SIG-M5 treated with dmso at 0.1 percent for 504 hours (cell line): ENCODE measurements at regions not wholly inside any gene's neighbourhood (a gene's known extent, or its start where the extent isn't known, plus 50 kb on each side); places are given as distances from the start of the nearest gene placed in this dataset.

Source experiments
- DNase-seq: peaks from one replicate; lab custom pipeline; 2025; ENCODE audit not compliant: unreplicated experiment; lab: John Stamatoyannopoulos, UW

- no peak for DNase-seq
These were observed 161.6 kb downstream of the TMEM18 start for GRCh38 chr2:515441-516127.

- DNase-seq: no peak
These were observed 163.1 kb downstream of the TMEM18 start for GRCh38 chr2:513981-514706.

DNA sequence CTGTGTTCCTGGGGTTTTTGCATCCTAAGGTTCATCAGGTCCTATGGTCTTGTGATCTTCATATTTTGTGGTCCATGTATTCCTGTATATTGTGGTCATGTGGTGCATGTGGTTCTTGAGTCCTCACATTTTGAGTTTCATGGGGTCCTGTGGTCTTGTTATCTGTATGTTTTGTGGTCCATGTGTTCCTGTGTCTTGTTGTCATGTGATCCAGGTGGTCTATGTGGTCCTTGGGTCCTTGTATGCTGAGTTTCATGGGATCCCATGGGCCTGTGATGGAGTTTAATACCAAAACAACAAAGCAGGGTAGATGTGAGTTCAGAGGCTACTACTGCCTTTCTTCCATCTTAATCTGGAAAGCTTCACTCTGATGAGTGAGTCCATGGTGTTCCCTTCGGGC lies 166.4 kb downstream of the TMEM18 start:
- DNase-seq: no peak

DNA sequence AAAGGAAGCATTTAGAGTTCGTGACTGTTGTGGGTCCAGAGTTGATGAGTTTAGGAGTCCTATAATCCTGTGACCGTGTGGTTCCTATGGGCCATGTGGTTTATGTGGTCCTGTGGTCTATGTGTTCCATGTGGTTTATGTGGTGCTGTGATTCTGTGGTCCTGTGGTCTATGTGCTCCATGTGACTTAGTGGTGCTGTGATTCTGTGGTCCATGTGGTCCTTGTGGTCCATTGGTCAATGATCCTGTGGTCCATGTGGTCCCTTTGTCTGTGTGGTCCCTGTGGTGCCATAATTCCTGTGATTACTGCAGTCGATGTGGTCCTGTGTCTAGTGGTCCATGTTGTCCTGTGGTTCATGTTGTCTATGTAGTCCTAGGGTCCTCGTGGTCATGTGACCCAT lies 167.3 kb downstream of the TMEM18 start:
- no peak for DNase-seq

DNA sequence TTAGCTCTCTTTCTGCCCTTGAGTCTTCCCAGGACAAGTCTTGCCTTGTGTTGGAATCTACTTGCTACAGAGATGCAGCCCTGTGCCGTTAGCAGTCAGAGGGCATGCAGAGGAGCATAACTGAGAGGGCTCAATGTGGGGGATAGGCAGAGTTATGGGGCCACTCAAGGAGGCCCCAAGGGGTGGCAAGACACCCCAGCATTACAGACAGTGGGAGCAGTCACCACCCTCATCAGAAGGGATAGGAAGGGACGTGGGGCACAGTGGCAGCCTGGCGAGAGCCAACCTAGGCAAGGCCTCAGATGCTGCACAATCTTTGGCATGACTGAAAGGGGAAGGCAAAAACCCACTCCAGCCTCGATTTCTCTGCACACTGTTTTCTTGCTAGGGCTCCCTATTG lies 169.1 kb downstream of the TMEM18 start:
- no peak for DNase-seq

DNA sequence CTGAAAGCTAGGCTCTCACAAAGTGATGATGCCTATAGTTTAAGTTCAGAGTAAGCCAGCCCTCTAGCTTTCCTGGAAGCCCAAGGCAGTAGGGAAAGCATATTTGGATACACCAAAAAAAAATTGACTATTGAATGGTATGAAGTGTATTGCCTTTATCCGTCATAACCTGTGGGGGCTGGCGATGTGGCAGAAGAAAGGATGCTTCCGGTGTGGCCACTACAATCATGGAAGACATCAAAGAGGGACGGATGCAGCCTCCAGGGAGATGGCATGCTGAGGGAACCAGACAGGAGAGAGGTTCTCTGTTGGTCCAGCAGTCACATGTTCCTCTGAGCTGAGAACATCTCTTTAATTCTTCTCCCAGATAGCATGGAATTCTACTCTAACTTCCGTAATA lies 170.3 kb downstream of the TMEM18 start:
- DNase-seq: no peak

DNA sequence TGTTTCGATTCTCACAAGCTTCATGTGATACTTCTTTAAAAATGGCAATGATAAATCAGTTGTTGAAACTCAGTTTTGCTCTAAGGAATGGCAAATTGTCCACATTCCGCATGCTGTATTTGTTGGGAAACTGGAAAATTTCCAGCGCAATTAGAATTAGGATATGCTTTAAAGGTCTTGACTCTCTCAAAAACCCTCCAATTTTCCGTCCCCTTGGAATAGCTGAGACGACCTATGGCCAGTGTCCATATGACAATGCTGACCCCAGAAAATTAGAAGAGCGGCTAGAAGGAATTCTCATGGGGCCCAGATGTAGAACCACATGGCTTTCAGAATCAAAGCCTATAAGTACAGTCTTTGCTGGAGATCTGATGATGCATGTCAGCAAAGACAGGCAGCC lies 170.8 kb downstream of the TMEM18 start:
- DNase-seq: no peak

GRCh38 chr2:505941-506340 lies 171.3 kb downstream of the TMEM18 start:
- DNase-seq: no peak

DNA sequence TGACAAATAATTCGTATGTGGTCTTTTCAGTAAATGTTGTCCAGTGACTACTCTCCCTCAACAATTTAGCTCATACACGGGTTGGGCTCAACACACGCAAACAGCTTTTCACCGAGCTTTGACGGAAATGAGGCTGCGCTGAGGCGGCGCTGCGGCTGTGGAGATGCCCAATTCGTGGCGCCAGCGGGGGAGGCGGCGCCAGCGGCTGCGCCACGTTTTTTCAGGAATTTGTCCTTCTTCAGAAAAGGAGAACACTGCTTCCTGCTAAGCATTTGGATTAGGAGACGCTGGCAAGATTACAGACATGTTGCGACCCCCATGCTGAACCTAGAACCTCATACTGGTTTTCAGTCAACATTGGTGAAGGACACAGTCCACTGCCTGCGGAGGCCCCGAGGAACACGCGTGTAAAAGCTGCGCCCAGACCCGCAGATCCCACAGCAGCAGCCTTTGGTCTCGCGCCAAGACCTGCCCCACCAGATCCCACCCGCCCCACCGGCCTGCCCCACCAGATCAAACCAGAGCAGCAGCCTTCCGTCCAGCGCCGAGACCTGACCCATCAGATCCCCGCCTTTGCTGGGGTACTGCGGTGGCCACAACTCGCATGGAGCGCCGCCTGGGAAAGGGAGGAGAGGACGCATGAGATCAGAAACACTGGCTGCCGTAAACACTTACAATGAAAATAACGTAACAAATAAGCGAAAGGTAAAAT lies 173.8 kb downstream of the TMEM18 start:
- no peak for DNase-seq

GRCh38 chr2:502831-503230 lies 174.4 kb downstream of the TMEM18 start:
- DNase-seq: no peak

GRCh38 chr2:501667-502066 lies 175.5 kb downstream of the TMEM18 start:
- no peak for DNase-seq

GRCh38 chr2:501130-501529 lies 176.1 kb downstream of the TMEM18 start:
- no peak for DNase-seq

- no peak for DNase-seq
These were observed 177.5 kb downstream of the TMEM18 start for GRCh38 chr2:499726-500125.

DNA sequence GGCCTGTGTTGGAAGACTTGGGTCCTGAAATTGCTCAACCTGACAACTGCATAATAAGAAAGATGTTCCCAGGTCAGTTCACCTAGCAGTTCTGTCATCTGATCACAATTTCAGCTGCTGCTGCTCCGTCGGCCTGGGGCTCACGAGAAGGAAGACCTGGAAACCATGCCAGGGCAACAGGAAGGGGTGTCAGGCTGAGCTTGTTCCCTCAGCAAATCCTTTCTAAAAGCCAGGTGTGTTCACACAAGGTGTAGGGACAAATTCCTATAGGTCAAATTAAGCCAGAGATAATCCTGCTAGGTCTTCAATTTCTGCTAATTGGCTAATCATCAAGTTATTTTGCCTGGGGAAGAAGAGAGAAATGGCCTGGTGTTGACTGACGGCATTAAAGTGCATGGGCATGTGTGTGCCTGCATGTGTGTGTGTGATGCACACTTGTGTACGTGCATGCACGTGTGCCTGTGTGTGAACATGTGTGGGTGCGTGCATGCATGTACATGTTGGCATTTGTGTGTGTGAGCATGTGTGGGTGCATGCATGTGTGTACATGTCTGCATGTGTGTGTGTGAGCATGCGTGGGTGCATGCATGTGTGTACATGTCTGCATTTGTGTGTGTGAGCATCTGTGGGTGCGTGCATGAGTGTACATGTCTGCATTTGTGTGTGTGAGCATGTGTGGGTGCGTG lies 178.6 kb downstream of the TMEM18 start:
- no peak for DNase-seq

- DNase-seq: no peak
These were observed 179.3 kb downstream of the TMEM18 start for GRCh38 chr2:497770-498492.

- DNase-seq: no peak
These were observed 180.5 kb downstream of the TMEM18 start for GRCh38 chr2:496729-497128.

DNA sequence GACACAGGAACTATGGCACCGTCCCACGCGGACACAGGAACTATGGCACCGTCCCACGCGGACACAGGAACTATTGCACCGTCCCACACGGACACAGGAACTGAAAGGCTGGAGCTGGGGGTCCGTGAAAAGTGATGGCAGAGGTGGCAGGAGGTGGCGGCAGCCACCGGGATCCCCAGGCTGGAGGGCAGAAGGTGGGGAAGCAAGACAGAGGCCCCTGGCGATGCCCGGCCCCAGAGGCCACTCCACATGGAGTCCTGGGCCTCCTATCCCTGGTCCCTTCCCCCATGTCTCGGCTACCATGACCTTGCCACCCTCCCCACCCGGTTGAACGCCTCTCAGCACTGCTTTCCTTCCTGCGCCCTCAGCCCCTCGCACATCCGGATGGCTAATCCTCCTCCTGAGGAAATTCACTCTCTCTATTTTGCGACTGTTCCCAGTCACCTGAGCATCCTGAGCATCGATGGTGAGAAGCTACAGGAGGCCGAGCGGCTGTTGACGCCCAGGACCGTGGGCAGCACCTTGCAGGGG lies 181.4 kb downstream of the TMEM18 start:
- DNase-seq: no peak

- DNase-seq: no peak
These were observed 182.4 kb downstream of the TMEM18 start for GRCh38 chr2:494853-495252.

DNA sequence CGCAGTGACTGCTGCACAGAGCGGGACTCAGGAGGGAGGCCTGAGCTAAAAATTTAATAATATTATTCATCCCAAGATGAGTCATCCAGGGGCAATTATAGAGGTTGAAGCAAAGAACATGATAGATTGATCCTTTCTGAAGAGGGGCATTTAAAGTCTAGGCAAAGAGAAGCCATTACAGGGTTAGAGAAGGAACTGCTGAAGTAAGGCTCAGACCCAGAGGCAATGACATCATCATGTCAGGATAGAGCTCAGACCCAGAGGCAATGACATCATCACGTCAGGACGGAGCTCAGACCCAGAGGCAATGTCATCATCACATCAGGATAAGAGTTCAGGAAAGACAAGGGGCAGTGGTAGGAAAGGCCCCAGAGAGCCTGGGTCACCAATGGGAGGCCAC lies 184.0 kb downstream of the TMEM18 start:
- no peak for DNase-seq

- no peak for DNase-seq
These were observed 185.0 kb downstream of the TMEM18 start for GRCh38 chr2:492178-492577.

DNA sequence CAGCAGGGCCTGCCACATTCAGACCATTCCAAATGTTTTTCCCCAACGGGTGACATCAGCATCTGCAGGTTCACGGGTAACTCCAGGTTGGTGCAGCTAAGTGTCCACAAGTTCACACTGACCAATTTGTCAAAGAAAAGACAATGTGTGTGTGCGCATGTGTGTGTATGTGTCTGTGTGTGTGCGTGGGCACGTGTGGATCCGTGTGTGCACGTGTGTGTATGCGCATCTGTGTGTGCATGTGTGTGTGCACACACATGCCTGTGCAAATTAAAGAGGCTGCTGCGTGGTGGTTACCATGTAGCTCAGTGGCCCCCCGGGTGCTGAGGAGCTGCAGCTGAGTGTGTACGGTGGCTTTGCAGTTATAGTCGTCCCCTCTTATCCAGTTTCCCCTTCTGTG lies 187.4 kb downstream of the TMEM18 start:
- no peak for DNase-seq
